IMR-90 (cell line): ENCODE measurements at regions not wholly inside any gene's neighbourhood (a gene's known extent, or its start where the extent isn't known, plus 50 kb on each side); places are given as distances from the start of the nearest gene placed in this dataset.
"Not testable (repeated sequence)": the region's sequence is repeated elsewhere in the genome, so short reads cannot be mapped to it uniquely, and the experiment has no call there.

Experiments used
- ATAC-seq: fragments of 200-7000 bp; cut with Tn5 transposase; 2 replicates; pipeline ENCODE4 v1.9.1; 2020; ENCODE audit warnings: low read depth, mild to moderate bottlenecking, moderate library complexity
- BruUV-seq: library from RNA; stranded (reverse); fragments of 400-500 nt; replicated peaks from 2 replicates; lab custom pipeline; 2021; lab: Mats Ljungman, UMichigan
- CTCF ChIA-PET: fragments of 300-600 bp; formaldehyde crosslinking; extraction: SDS; loops from one replicate; lab custom pipeline; 2021; ENCODE audit warnings: antibody characterized with exemption; lab: Yijun Ruan, JAX
- POLR2A ChIA-PET: fragments of 300-600 bp; sonication (Branson Sonifier 250); formaldehyde crosslinking; loops from one replicate; lab custom pipeline; 2022; ENCODE audit warnings: antibody characterized with exemption; ENCODE audit not compliant: unreplicated experiment; lab: Charles Lee
- DNase-seq: peaks from one replicate; pipeline ENCODE4 v3.0.0; 2013
- H2AFZ ChIP-seq: replicated peaks from 2 replicates; pipeline ENCODE3; 2013; ENCODE audit warnings: low read length, mild to moderate bottlenecking; ENCODE audit not compliant: poor library complexity
- H2AK5ac ChIP-seq: 2 replicates; pipeline ENCODE4 v1.6.1; 2013; ENCODE audit warnings: low read depth, low read length, inconsistent platforms
- H2AK9ac ChIP-seq: replicated peaks from 2 replicates; pipeline ENCODE3; 2013; ENCODE audit warnings: mild to moderate bottlenecking, low read depth, low read length, moderate library complexity; ENCODE audit not compliant: poor library complexity
- H2BK120ac ChIP-seq: 2 replicates; pipeline ENCODE4 v1.6.1; 2013; ENCODE audit warnings: low read depth, low read length, inconsistent platforms
- H2BK15ac ChIP-seq: 3 replicates; pipeline ENCODE4 v1.6.1; 2013; ENCODE audit warnings: low read depth, low read length, inconsistent platforms
- H2BK20ac ChIP-seq: 2 replicates; pipeline ENCODE4 v1.6.1; 2013; ENCODE audit warnings: low read depth, mild to moderate bottlenecking, inconsistent platforms, low read length, moderate library complexity
- H2BK5ac ChIP-seq: 2 replicates; pipeline ENCODE4 v1.6.1; 2013; ENCODE audit warnings: mild to moderate bottlenecking, low read depth, low read length, inconsistent platforms; ENCODE audit not compliant: poor library complexity, severe bottlenecking
- H3K14ac ChIP-seq: replicated peaks from 2 replicates; pipeline ENCODE4 v1.6.1; 2013; ENCODE audit warnings: low read depth, low read length, inconsistent platforms
- H3K18ac ChIP-seq: 2 replicates; pipeline ENCODE4 v1.6.1; 2013; ENCODE audit warnings: low read depth, low read length, control low read depth
- H3K23ac ChIP-seq: 2 replicates; pipeline ENCODE4 v1.6.1; 2013; ENCODE audit warnings: low read depth, low read length, inconsistent platforms
- H3K27ac ChIP-seq: 2 replicates; pipeline ENCODE4 v1.5.1; 2013; ENCODE audit warnings: mild to moderate bottlenecking, control low read depth, low read length; ENCODE audit not compliant: insufficient read depth
- H3K27me3 ChIP-seq: 2 replicates; pipeline ENCODE4 v1.6.1; 2013; ENCODE audit warnings: low read length; ENCODE audit not compliant: control insufficient read depth, insufficient read depth
- H3K36me3 ChIP-seq: 2 replicates; pipeline ENCODE4 v1.6.1; 2013; ENCODE audit warnings: low read length, mixed read lengths; ENCODE audit not compliant: control insufficient read depth, insufficient read depth
- H3K4ac ChIP-seq: 2 replicates; pipeline ENCODE4 v1.6.1; 2013; ENCODE audit warnings: low read depth, low read length, inconsistent platforms
- H3K4me1 ChIP-seq: 2 replicates; pipeline ENCODE4 v1.6.1; 2013; ENCODE audit warnings: low read length, mixed read lengths; ENCODE audit not compliant: control insufficient read depth, insufficient read depth
- H3K4me2 ChIP-seq: 2 replicates; pipeline ENCODE4 v1.6.1; 2013; ENCODE audit warnings: low read depth, mild to moderate bottlenecking, control low read depth, low read length, moderate library complexity
- H3K4me3 ChIP-seq: 2 replicates; pipeline ENCODE4 v1.5.1; 2013; ENCODE audit warnings: low read depth, mild to moderate bottlenecking, control low read depth, low read length, moderate library complexity; ENCODE audit not compliant: insufficient read depth
- H3K56ac ChIP-seq: 2 replicates; pipeline ENCODE4 v1.6.1; 2013; ENCODE audit warnings: low read length, inconsistent platforms; ENCODE audit not compliant: insufficient read depth; ENCODE audit errors: extremely low read depth
- H3K79me1 ChIP-seq, 2 experiments: 2 replicates each; pipeline ENCODE4 v1.6.1; 2013; ENCODE audit warnings: low read length in 2 of 2, inconsistent platforms in 1 of 2, low read depth in 1 of 2
- H3K9ac ChIP-seq: 2 replicates; pipeline ENCODE4 v1.6.1; 2013; ENCODE audit warnings: low read depth, low read length, control low read depth
- H3K9me1 ChIP-seq: 2 replicates; pipeline ENCODE4 v1.6.1; 2013; ENCODE audit warnings: low read length, inconsistent platforms; ENCODE audit not compliant: insufficient read depth
- H3K9me3 ChIP-seq: 2 replicates; pipeline ENCODE4 v1.6.1; 2013; ENCODE audit warnings: low read length; ENCODE audit not compliant: control insufficient read depth, insufficient read depth
- H4K20me1 ChIP-seq: 2 replicates; pipeline ENCODE4 v1.6.1; 2013; ENCODE audit warnings: low read length, inconsistent platforms; ENCODE audit not compliant: insufficient read depth
- H4K5ac ChIP-seq: 2 replicates; pipeline ENCODE4 v1.6.1; 2013; ENCODE audit warnings: mild to moderate bottlenecking, low read depth, low read length, control low read depth
- H4K8ac ChIP-seq, 2 experiments: 2 replicates each; pipeline ENCODE4 v1.6.1; 2013; ENCODE audit warnings: low read depth in 2 of 2, low read length in 2 of 2, control low read depth in 1 of 2, inconsistent platforms in 1 of 2
- H4K91ac ChIP-seq: 2 replicates; pipeline ENCODE4 v1.6.1; 2013; ENCODE audit warnings: low read depth, low read length, inconsistent platforms; ENCODE audit not compliant: insufficient read depth
- CTCF ChIP-seq: conservative IDR thresholded peaks from 2 replicates; pipeline ENCODE4 v1.5.1; 2012; ENCODE audit warnings: mild to moderate bottlenecking, low read depth, low read length, improper control_type of control experiment
- RAD21 ChIP-seq: IDR thresholded peaks from 2 replicates; pipeline ENCODE4 v1.6.1; 2012; ENCODE audit warnings: low read length, improper control_type of control experiment
- WGBS, 2 experiments: methylation state at CpG; one replicate each; pipeline versions ENCODE4 v1.1.5 to v1.1.7; 2013; ENCODE audit warnings: missing lambda C conversion rate in 2 of 2; ENCODE audit not compliant: insufficient read length in 1 of 2; ENCODE audit errors: extremely low coverage in 2 of 2; 5-methylcytosine and 5-hydroxymethylcytosine counted together
- dilution Hi-C: fragments of 300-500 bp; cut with HindIII; formaldehyde crosslinking; loops from one replicate; pipeline ENCODE4 v1.14.3; 2018; ENCODE audit warnings: low sequenced_read_pairs; ENCODE audit not compliant: unreplicated experiment
- in situ Hi-C: fragments of 300-500 bp; cut with MboI; formaldehyde crosslinking; loops from 3 replicates; pipeline ENCODE4 v1.14.3; 2019; ENCODE audit warnings: low sequenced_read_pairs, inconsistent platforms, mixed read lengths
- intact Hi-C: fragments of 100-400 bp; cut with micrococcal nuclease; formaldehyde crosslinking; loops from 2 replicates; pipeline ENCODE4 v1.10.0; 2022

GRCh38 chr6:58003417-58004167 is 686.2 kb downstream of the PRIM2 start:
- H4K20me1 ChIP-seq, H3K4ac ChIP-seq, H2AFZ ChIP-seq, ATAC-seq, H2BK5ac ChIP-seq, H3K79me1 ChIP-seq, H3K4me1 ChIP-seq, BruUV-seq, H2AK9ac ChIP-seq, in situ Hi-C loops, H3K9ac ChIP-seq, H3K18ac ChIP-seq, intact Hi-C loops, H2BK120ac ChIP-seq, H3K14ac ChIP-seq, H2AK5ac ChIP-seq, H3K36me3 ChIP-seq, H2BK20ac ChIP-seq, H3K27me3 ChIP-seq, H2BK15ac ChIP-seq, H3K9me1 ChIP-seq, H4K5ac ChIP-seq, DNase-seq, H3K4me3 ChIP-seq, H3K27ac ChIP-seq, H3K56ac ChIP-seq, H3K9me3 ChIP-seq, CTCF ChIA-PET, H4K91ac ChIP-seq, H3K4me2 ChIP-seq, POLR2A ChIA-PET, H3K23ac ChIP-seq, H4K8ac ChIP-seq, dilution Hi-C loops: not testable (repeated sequence)
- TF ChIP-seq CTCF, result peak; percentile 27; the same call in 1 of the 2 replicates
- peak; percentile 28 for TF ChIP-seq RAD21

GRCh38 chr6:58007334-58008000 is 690.0 kb downstream of the PRIM2 start:
- H2BK15ac ChIP-seq, H4K8ac ChIP-seq, H2BK120ac ChIP-seq, H3K4ac ChIP-seq, H3K79me1 ChIP-seq, H3K14ac ChIP-seq, H3K4me2 ChIP-seq, dilution Hi-C loops, H3K9me3 ChIP-seq, in situ Hi-C loops, BruUV-seq, H2BK20ac ChIP-seq, H3K27me3 ChIP-seq, H3K56ac ChIP-seq, H3K36me3 ChIP-seq, H4K5ac ChIP-seq, H2AK9ac ChIP-seq, H2BK5ac ChIP-seq, H3K27ac ChIP-seq, H3K4me3 ChIP-seq, H3K9ac ChIP-seq, H2AK5ac ChIP-seq, DNase-seq, ATAC-seq, H4K20me1 ChIP-seq, H4K91ac ChIP-seq, H3K18ac ChIP-seq, H3K4me1 ChIP-seq, CTCF ChIA-PET, intact Hi-C loops, H2AFZ ChIP-seq, H3K9me1 ChIP-seq, POLR2A ChIA-PET, H3K23ac ChIP-seq: not testable (repeated sequence)
- WGBS, 2 experiments, result no CpG with 5 or more reads among the region's 4 CpGs
